Sciatic nerve (tissue), 2 donors: ENCODE measurements at regions not wholly inside any gene's neighbourhood (a gene's known extent, or its start where the extent isn't known, plus 50 kb on each side); places are given as distances from the start of the nearest gene placed in this dataset.
"Not testable (repeated sequence)": the region's sequence is repeated elsewhere in the genome, so short reads cannot be mapped to it uniquely, and the experiment has no call there.

Source experiments
- ATAC-seq: fragments of 200-7000 bp; cut with Tn5 transposase; one replicate; pipeline ENCODE4 v1.9.1; 2020; ENCODE audit warnings: mild to moderate bottlenecking, moderate library complexity
- DNase-seq: peaks from one replicate; pipeline ENCODE4 v3.0.0-alpha.2; 2020; ENCODE audit warnings: low spot score
- intact Hi-C: fragments of 100-400 bp; cut with DNase I; formaldehyde crosslinking; loops from one replicate; pipeline ENCODE4 v1.14.2; 2022
- donor health status: DM: no; HTN: no; CAD: no.
- donor health status: DM: no; HTN: no; CAD: no.

DNA sequence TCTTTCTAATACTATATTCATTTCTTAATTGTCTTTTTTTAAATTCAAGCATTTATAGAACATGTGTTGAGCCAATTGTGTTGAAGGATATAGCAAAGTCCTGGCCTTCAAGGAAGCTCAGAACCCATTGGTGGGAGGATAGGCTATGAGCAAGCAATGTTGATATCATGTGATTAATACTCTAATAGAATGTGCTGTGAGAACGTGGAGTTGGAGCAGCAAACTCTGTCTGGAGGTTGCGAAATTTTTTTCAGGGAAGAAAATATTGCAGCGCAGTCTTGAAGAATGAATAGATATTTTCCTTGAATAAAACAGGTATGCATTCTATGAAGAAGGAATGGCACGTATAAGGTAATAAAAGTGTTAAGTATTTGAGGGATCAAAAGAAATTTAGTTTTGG lies 229.2 kb upstream of the KCNK2 start:
- intact Hi-C loops, result no loop called here
- ATAC-seq (no peak), DNase-seq (no peak)

GRCh38 chr1:214854126-214854875 lies 228.2 kb upstream of the KCNK2 start:
- ATAC-seq, result no peak
- intact Hi-C loops, result no loop called here
- DNase-seq, result no peak

GRCh38 chr1:214856843-214857242 lies 225.7 kb upstream of the KCNK2 start:
- ATAC-seq (no peak), DNase-seq (no peak)
- intact Hi-C loops, result no loop called here

- intact Hi-C loops, result no loop called here
- no peak for DNase-seq
- ATAC-seq, result no peak
These were observed 224.8 kb upstream of the KCNK2 start for GRCh38 chr1:214857716-214858115.

DNA sequence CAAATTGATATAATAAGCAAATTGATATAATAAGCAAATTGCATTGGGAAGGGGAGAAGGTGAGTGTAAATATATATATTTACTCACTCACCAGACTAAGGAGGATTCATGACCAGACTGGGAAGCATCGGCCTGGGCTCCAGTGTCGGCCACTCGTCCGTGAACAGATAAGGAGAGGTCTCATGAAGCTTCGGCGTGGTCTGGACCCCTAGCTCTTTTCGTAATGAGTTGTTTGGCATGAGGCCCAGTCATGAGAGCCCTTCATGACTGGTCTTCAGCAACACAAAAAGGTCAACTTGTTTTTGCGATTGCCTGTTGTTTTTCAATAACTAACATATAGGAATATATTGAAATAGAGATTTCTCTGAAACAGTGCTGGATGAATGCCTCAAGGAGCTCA lies 222.9 kb upstream of the KCNK2 start:
- no peak for DNase-seq
- no peak for ATAC-seq
- intact Hi-C loops, result no loop called here

DNA sequence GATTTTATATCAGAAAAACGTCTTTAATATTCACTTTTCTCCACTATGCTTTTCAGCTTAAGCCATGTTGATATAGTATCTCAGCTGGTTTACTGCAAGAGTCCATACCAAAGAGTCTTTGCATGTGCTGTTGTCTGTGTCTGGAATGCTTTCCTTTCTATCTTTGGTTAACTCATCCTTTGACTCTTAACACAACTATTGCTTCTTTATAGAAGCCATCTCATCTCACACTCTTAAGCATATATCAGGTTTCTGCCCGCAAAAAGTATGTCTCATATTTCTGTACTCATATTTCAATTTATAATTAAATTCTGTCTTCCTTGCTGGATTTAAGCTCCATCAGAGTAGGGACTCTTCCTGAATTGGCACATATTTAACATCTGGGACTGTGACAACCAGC lies 220.9 kb upstream of the KCNK2 start:
- intact Hi-C loops, result no loop called here
- DNase-seq (no peak), ATAC-seq (no peak)

DNA sequence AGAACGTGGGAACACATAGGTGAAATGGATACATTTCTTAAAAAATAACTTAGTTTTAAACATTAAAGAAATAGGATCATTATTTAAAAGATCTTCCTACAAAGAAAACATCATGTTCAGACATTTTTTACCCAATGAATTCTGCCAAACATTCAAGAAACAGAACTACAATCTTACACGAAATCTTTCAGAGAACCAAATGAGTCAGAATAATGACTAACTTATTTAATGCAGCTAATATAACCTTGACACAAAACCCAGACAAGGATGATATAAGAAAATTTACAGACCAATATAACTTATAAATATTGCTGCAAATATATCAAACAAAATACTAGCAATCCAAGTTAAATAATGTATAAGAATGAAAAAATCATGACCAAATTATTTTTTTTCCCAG lies 220.1 kb upstream of the KCNK2 start:
- DNase-seq (no peak), ATAC-seq (no peak)
- intact Hi-C loops, result no loop called here

DNA sequence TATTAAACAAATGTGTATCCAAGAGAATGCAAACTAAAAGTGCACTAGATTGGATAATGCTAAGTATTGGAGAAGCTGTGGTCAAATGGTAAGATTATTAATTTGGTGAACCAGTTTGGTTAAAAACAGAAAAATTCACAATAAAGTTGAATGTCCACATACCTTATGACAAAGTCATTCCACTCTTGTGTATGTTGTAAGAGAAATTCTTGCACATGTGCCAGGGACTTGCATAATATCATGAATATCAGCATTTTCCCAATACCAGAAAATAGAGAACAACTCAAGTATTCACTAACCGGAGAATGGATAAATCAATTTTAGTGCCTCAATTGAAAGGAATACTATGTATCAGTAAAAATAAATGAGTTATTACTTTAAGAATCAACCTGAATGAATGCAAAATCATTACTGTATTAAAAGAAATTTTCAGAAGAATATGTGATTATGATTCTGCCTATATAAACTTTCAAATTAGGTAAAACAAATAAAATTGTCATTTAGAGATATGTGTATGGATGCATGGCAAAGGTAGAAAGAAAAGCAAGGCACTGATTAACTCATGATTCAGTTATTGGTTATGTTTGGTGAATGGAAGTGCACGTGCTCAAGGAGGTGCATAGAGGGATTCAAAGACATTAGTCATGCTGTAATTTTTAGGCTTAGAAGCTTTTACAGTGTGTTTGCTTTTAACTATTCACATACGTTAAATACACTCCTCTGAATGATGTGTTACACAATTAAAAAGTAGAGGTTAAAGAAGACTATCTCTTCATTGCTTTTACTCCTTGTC lies 217.4 kb upstream of the KCNK2 start:
- no peak for ATAC-seq
- no peak for DNase-seq
- intact Hi-C loops, result no loop called here

DNA sequence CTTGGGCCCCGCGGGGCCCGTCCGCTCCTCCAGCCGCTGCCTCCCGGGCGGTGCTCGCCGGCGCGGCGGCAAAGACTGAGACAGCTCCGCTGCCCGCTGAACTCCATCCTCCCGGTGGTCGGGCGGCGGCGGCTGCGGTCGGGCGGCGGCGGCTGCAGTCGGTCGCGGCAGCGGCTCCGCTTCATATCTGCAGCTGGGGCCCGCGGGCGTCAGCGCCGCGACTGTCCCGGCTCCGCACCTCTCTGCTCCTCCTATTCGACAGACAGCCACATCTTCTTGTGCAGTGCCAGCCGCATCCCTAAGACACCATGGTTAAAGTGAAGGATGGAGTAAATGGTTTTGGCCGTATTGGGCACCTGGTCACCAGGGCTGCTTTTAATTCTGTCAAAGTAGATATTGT lies 212.1 kb upstream of the KCNK2 start:
- intact Hi-C loops, result loop anchor here (5.0 kb wide), 1 partner anchor 1382 kb away; no protein-coding TSS in a partner anchor
- DNase-seq, ATAC-seq: not testable (repeated sequence)

- ATAC-seq, result no peak
- intact Hi-C loops, result loop anchor here (10.0 kb wide), 1 partner anchor 1774 kb away; no protein-coding TSS in a partner anchor
These were observed 201.6 kb upstream of the KCNK2 start for GRCh38 chr1:214880956-214881355.

DNA sequence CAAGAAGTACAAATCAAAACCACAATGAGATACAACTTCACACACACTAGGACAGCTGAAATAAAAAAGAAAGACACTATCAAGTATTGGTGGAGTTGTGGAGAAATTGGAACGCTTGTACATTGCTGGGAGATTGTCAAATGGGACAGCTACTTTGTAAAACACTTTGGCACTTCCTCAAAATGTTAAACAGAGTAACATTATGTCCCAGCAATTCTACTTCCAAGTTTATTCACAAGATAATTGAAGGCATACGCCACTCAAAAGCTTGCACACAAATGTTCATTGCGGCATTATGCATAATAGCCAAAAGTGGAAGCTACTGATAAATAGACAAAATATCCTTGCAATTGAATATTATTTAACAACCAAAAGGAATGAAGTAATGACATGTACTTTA lies 199.9 kb upstream of the KCNK2 start:
- intact Hi-C loops, result loop anchor here (10.0 kb wide), 1 partner anchor 1772 kb away; no protein-coding TSS in a partner anchor
- DNase-seq, result no peak
- no peak for ATAC-seq

More at GRCh38 chr1:214880956-214881355, 201.6 kb upstream of the KCNK2 start:
- DNase-seq, result no peak

- DNase-seq (no peak), ATAC-seq (no peak)
- intact Hi-C loops, result no loop called here
These were observed 187.4 kb upstream of the KCNK2 start for GRCh38 chr1:214895011-214895600.

DNA sequence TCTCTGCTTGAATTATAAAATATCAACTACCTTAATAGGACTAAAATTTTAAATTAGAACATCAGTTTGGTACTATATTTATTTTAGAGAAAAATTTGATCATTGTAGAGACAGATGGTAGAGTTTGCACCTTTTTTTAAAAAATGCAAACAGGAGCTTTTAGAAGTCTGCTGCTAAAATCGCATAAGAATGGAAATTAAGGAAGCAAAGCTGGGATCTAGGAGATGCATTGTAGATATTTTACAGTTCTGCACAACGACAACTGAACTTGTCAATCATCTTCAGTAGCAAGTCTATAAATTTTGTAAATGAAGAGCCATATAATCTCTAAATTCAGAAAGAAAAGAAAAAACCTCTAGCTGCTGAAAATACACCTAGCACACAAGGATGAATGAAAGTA lies 185.6 kb upstream of the KCNK2 start:
- ATAC-seq (no peak), DNase-seq (no peak)
- intact Hi-C loops, result no loop called here

- intact Hi-C loops, result no loop called here
- no peak for DNase-seq
- no peak for ATAC-seq
These were observed 185.0 kb upstream of the KCNK2 start for GRCh38 chr1:214897581-214897980.

DNA sequence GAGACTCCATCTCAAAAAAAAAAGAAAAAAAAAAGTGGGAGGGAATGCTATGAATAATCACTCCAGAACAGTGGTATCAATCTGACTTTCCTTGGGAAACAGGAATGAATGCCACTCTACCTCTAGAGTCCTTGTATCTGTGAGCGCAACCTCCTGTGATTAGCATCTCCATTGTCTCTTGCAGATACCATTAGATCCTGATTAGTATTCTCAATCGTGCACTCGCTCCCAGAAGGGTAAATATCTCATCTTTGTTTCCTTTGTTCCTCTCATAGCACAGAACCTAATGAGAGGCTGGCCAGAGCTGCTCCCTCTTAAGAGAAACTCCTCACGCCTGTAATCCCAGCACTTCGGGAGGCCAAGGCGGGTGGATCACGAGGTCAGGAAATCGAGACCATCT lies 184.4 kb upstream of the KCNK2 start:
- DNase-seq (no peak), ATAC-seq (no peak)
- intact Hi-C loops, result loop anchor here (2.0 kb wide), 1 partner anchor 255 kb away; no protein-coding TSS in a partner anchor

GRCh38 chr1:214898718-214899117 lies 183.8 kb upstream of the KCNK2 start:
- DNase-seq, result no peak
- no peak for ATAC-seq
- intact Hi-C loops, result loop anchor here (2.0 kb wide), 1 partner anchor 254 kb away; no protein-coding TSS in a partner anchor

DNA sequence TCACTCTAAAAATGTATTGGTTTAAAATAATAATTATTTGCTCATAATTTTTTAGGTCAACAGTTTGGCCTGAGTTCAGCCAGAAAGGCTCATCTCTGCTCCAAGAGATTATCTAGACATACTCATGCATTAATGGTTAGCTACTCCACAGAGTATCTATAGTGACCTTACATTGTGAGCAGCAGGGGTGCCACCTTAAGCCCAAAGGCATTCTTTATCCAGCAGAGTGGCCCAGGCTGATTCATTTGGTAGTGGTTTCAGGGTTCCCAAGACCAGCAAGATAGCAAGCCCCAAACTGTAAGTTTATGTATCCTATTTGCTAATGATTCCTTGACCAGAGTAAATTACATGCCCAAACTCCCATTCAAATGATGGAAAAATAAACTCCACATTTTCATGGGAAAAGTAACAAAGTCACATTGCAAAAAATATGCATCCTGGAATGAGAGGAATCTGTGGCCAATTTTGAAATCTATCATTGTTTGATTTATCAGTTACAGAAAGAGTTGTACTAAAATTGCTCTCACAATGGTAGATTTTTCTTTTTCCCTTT lies 182.6 kb upstream of the KCNK2 start:
- ATAC-seq, result no peak
- intact Hi-C loops, result loop anchor here (2.0 kb wide), 1 partner anchor 253 kb away; no protein-coding TSS in a partner anchor

GRCh38 chr1:214900590-214900989 lies 181.9 kb upstream of the KCNK2 start:
- DNase-seq (no peak), ATAC-seq (no peak)
- intact Hi-C loops, result no loop called here

More for the DNA sequence above, 182.6 kb upstream of the KCNK2 start:
- no peak for DNase-seq

DNA sequence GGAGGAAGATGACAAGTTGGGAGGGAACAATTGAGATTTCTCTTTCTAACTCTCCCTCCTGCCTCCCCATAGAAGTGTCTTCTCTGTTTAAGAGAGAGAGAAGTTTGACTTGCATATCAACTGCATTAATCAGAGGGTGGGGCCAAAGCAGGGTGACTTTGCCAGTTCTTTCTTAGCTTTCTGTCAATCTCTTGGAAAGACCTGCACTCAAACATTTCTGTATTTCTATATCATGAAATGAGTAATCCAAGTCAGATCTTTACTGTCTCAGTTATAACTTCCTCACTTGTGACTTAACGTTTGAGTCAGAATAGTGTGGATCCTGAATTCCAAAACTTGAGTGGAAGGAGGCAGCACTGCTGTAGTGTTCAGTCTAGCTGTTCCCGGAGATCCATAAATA lies 180.8 kb upstream of the KCNK2 start:
- intact Hi-C loops, result loop anchor here (1.0 kb wide), 1 partner anchor 10 kb away; no protein-coding TSS in a partner anchor
- DNase-seq, result no peak
- no peak for ATAC-seq
